SKM-1 (cell line): ENCODE measurements at regions not wholly inside any gene's neighbourhood (a gene's known extent, or its start where the extent isn't known, plus 50 kb on each side); places are given as distances from the start of the nearest gene placed in this dataset.

Source experiments
- DNase-seq: peaks from one replicate; lab custom pipeline; 2025; ENCODE audit not compliant: unreplicated experiment; lab: John Stamatoyannopoulos, UW

- DNase-seq: no peak
Observed at GRCh38 chr6:126738146-126738545, 380.3 kb upstream of the RSPO3 start.

DNA sequence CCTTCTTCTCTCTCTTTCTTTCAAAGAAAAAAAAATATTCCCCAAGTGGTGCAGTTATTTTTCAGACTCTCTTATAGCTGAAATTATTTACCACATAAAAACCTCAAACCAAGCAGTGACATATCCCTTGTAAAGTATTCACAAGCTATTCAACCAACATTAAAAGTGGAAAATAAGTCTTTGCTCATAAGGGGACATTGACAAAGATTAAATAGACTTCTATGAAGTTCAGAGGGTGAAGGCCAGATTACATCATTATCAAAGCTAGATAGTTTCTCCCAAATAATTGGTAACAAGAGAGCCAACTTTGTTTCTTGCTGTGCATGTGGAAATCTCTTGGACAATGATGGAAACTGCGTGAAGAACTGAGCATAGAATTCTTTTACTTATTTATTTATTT lies 379.8 kb upstream of the RSPO3 start:
- DNase-seq: no peak

GRCh38 chr6:126743076-126743475 lies 375.4 kb upstream of the RSPO3 start:
- no peak for DNase-seq

DNA sequence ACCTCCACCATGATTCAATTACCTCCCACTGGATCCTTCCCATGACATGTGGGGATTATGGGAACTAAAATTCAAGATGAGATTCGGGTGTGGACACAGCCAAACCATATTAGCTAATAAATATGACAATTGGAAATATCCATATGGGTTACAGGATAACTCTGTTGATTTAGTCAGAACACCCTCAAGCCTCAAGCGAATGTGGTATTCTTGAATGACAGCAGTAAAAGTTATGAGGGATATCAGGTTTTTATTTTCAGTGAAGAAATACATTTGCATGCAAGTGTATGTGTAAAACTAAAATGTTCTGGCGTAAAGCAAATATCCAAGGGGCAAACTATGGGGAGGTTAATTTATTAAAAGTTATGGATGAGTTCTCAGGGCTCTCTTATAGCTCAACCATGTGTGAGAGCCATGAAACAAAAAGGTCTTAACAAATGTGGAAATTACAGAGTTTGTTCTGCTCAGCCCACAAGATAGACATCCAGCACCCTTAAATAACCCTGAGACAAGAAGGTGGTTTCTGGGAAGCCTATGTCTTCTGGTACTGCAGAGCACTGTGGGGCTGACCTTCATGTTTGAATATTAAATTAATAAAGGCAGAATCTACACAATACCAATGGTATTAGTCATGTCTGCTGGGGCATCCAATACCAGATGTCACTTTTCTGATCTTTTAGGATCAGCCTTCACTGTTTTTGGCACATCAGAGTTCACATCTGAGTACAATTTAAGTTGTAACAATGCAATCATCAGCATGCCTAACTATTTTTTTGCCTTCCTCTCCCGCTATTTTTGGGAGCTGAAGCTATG lies 370.5 kb upstream of the RSPO3 start:
- DNase-seq: no peak

- DNase-seq: no peak
Observed at GRCh38 chr6:126753606-126754005, 364.9 kb upstream of the RSPO3 start.

GRCh38 chr6:126761854-126762253 lies 356.6 kb upstream of the RSPO3 start:
- no peak for DNase-seq

- DNase-seq: no peak
Observed at GRCh38 chr6:126764104-126764503, 354.4 kb upstream of the RSPO3 start.

DNA sequence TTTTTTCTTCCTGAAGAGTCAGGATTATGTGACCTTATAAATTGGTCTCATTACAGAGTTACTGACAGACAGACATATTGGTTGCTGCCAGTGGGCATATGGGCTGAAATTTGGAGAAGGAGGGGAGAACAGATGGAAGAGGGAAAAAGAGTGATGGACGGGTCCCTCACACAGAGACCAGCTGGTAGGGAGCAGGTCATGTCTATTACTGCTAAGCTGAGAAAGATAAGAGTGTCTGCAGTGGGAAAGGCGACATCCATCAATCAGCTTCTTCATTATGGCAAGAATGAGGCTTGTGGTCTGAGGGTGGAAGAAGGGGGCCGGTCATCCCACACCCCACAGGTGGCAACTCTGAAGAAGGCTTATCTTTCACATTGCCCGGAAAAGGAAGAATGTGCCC lies 353.8 kb upstream of the RSPO3 start:
- no peak for DNase-seq

DNA sequence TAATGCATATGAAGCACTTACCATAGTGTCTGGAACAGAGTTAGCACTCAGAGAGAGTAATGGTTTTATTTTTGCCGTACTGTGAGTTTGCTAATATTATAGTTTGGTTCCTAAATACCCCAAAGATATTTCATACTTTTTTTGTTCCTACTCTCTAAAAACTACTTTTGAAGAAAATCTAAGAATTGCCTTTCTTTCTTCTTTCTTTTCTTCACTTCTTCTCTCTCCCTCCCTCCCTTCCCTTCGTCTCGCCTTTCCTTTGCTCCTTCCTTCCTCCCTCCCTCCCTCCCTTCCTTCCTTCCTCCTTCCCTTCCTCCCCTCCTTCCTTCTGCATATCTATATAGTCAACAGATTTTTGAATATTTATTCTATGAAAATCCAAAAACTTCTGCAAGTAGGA lies 351.7 kb upstream of the RSPO3 start:
- no peak for DNase-seq

DNA sequence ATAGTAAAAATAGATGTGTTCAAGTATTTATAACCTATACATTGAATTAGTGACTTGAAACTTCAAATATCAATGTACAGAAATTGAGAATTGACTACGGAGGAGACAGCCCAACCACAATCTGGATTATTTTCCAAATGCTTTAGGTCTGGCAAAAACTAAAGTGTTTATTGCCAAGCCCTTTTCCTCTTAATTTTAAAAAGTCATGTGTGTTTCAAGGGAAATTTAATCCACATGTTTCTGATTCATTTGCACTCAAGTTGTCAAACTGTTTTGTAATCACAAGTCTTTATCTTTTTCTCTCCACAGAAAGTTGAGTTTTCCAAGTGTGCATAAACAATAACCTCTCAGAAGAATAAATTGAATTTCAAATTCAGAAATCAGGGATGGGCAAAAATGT lies 350.8 kb upstream of the RSPO3 start:
- DNase-seq: no peak

- DNase-seq: no peak
Observed at GRCh38 chr6:126770176-126770575, 348.3 kb upstream of the RSPO3 start.

DNA sequence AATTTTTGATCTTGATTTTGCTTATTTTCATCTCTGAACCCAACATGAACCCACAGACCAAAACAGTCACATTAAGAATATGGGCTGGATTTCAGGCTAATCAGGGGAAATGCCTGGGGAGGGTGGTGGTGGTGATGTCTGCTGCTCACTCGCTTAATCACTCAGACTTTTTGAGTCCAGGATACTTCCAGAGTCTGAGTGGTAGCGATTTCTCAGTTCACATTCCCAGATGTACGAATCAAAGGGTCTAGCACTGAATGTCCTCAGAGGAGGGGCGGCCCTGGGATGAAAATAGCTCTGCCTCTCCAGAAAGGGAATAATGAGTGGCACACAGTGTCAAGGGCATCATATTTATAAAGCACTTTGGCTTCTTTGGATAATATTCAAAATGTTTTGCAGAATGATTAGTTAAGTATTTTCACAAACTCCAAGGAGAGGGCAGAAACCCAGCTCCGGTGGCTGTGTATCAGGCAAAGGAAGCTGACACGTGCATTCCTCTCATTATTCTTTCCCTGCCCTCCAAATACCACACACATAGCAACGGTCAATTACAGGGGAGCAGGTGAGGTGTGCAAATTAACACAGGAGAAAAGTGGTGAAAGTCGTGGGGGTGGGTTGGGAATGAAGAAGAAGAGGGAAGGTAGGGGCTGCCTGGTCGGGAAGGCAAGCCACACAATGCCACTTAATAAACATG lies 345.2 kb upstream of the RSPO3 start:
- DNase-seq: no peak

DNA sequence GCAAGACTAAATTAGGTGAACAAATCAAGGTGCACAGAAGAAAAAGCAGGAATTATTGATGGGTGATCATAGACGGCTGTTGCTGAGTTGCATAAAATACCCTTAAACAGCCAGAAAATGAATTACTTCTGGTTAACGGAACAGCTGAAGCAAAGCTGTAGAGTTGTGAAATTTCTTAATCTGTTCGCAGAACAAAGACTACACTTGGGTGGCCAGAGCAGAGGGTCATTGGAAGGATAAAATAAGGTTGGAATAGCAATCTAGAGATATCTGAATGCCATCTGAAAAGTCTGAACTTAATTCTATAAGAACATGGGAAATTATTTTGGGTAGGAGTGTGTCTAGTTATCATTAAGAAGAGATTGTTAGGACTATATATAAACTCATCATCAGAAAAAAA lies 339.1 kb upstream of the RSPO3 start:
- DNase-seq: no peak

GRCh38 chr6:126781582-126781981 lies 336.9 kb upstream of the RSPO3 start:
- no peak for DNase-seq

- DNase-seq: no peak
Observed at GRCh38 chr6:126784161-126784790, 334.2 kb upstream of the RSPO3 start.

DNA sequence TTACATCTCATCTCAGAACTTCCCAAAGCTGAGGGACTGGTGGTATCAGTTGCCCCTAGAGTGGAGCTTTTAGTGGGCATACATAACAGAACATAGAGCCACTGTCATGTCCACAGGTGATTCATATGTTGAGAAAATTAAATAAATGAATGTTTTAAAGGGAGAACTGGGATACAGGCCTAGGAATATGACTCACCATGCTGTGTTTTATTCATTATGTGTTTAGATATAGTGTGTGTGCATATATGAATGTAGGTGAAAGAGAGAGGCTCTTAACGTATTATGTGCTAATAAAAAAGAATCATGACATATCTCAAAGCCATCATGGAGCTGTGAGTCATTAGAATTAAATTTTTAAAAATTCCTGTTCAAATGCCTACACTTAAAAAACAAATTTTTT lies 332.2 kb upstream of the RSPO3 start:
- no peak for DNase-seq

DNA sequence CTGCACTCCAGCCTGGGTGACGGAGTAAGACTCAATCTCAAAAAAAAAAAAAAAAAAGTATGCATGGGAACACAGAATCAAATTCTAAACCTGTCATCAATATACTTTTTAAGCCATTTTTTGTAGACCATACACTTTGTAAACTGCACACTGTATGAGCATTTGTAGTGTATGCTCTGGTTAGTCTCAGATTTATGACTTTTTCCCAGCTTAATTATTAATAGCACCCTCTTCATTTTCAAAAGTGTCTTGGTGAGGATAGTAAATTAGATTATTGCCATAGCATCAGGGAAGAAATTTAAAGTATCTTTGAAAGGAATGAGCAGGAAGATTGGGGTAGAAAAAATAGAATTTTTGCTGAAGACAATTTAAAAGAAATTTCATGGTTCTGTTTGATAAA lies 330.8 kb upstream of the RSPO3 start:
- DNase-seq: no peak

DNA sequence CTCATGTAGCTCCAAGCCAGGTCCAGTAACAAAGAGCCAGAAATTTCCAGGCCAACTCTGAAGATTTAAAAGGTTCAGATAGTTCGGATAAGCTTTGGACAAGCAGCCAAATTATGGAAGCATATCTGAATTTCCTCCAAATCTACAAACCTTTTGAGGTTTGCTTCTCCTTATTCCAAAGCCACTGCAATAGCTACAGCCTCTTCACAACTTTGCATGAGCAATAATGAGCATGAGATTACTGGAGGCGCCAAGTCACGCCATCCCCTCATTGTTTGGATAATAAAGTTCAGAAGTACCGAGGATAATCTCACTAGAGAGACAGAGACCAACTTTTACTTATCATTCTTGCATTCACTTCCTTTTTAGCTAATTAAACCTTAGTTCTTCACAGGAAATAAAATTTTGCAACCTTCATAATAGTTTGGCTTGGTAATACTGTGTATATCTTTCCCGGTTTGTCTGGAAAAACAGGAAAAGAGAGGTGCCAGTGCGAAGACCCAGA lies 329.6 kb upstream of the RSPO3 start:
- no peak for DNase-seq

GRCh38 chr6:126792340-126793085 lies 326.0 kb upstream of the RSPO3 start:
- DNase-seq: no peak

GRCh38 chr6:126795161-126795560 lies 323.3 kb upstream of the RSPO3 start:
- DNase-seq: no peak

DNA sequence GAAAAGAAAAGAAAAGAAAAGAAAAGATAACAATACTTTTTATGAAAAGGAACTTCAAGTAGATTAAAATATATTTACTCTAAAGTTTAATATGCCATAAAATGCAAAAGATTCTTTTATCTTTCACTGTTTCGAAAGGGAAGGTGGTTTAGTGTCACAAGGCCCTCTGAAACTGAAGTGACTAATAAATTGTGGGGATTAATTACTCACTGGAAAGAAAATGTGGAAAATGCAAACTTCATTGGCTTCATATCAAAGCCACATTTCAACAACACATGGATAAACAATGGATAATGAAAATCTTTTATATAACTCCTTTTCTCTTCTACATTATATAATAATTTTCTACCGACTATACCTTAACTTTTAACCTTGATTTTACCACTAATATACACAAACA lies 320.5 kb upstream of the RSPO3 start:
- DNase-seq: no peak
